ENCODE measurements at regions not wholly inside any gene's neighbourhood (a gene's known extent, or its start where the extent isn't known, plus 50 kb on each side); places are given as distances from the start of the nearest gene placed in this dataset.

- Histone ChIP-seq H3K56ac (replicated peaks; ENCODE audit: insufficient read length, low read depth, low read length) (no peak overlapping the region), H4K91ac (replicated peaks; ENCODE audit: insufficient read length, low read length) (no peak overlapping the region), H3K79me1 (ENCODE audit: low read depth, low read length) (no peaks in the 10 kb centered on the region), H4K5ac (ENCODE audit: insufficient read length, low read depth, low read length) (no peak overlapping the region), H2AFZ (ENCODE audit: low read length) (no peak overlapping the region), H2AK5ac (ENCODE audit: low read depth, low read length) (no peak overlapping the region), H3K9ac (replicated peaks in 1 of 4; ENCODE audit: extremely low read depth in 1 of 4, low read depth in 3 of 4, low read length in 3 of 4) (no peak overlapping the region), H2BK120ac (replicated peaks; ENCODE audit: low read depth, low read length) (no peak overlapping the region), H4K20me1 (replicated peaks in 1 of 2; ENCODE audit: control insufficient read depth in 1 of 2, insufficient read depth in 2 of 2, low read length in 2 of 2) (no peaks in the 10 kb centered on the region), H2BK20ac (ENCODE audit: low read length) (no peak overlapping the region), H3K79me2 (ENCODE audit: control insufficient read depth in 1 of 2, insufficient read depth in 2 of 2, low read length in 2 of 2) (no peaks in the 10 kb centered on the region), H3K23me2 (ENCODE audit: low read depth, low read length) (no peaks in the 10 kb centered on the region), H4K8ac (ENCODE audit: extremely low read depth, insufficient read depth, low read length) (no peak overlapping the region), H3K23ac (ENCODE audit: insufficient read length) (no peak overlapping the region), H3K27ac (ENCODE audit: low read depth, low read length) (no peak overlapping the region), H3K9me3 (ENCODE audit: insufficient read depth in 2 of 2, low read depth in 1 of 2, low read length in 1 of 2) (no peaks in the 10 kb centered on the region; a peak in 2 of 4 replicates), H3K14ac (ENCODE audit: insufficient read length) (no peak overlapping the region), H2BK15ac (ENCODE audit: low read length) (no peak overlapping the region), H2BK5ac (ENCODE audit: low read depth, low read length) (no peak overlapping the region), H3K4ac (replicated peaks; ENCODE audit: insufficient read length, low read depth, low read length) (no peak overlapping the region), H3K4me3 (ENCODE audit: extremely low read depth in 1 of 4, insufficient read depth in 2 of 4, low read depth in 3 of 4, low read length in 4 of 4) (no peak overlapping the region), H3K4me1 (replicated peaks in 1 of 4; ENCODE audit: control insufficient read depth in 3 of 4, insufficient read depth in 4 of 4, low read length in 3 of 4) (no peaks in the 10 kb centered on the region; a peak in 1 of 7 replicates), H3K4me2 (ENCODE audit: insufficient read depth in 1 of 2, low read depth in 2 of 2, low read length in 2 of 2) (no peak overlapping the region), H3K27me3 (replicated peaks in 1 of 4; ENCODE audit: control insufficient read depth in 3 of 4, extremely low read depth in 1 of 4, insufficient read depth in 3 of 4, low read length in 3 of 4) (no peaks in the 10 kb centered on the region), H3K36me3 (ENCODE audit: control insufficient read depth in 2 of 4, insufficient read depth in 4 of 4, low read length in 3 of 4) (no peaks in the 10 kb centered on the region), H3K18ac (ENCODE audit: extremely low read depth, low read length) (no peak overlapping the region), H2BK12ac (ENCODE audit: low read depth, low read length) (no peak overlapping the region)
- FAIRE-seq (no peak), DNase-seq (ENCODE audit: low read depth in 1 of 2, low spot score in 2 of 2) (no peak)
- 54% methylated on average over 2 of the region's 2 CpGs; no CpG with 5 or more reads in 1 of the 2 experiments for WGBS, 2 experiments (ENCODE audit: extremely low coverage in 1 of 2, insufficient coverage in 1 of 2, insufficient read length in 1 of 2, insufficient replicate concordance in 2 of 2, low coverage in 1 of 2, low lambda C conversion rate in 2 of 2, missing lambda C conversion rate in 1 of 2)
- POLR2A ChIA-PET (ENCODE audit: partially characterized antibody) = interaction anchor here (2.3 kb wide), 1 partner anchor 386 kb away, joined by 4 read pairs; the partner anchor contains the start of gene TLE4
- TF ChIP-seq JUND (IDR thresholded peaks at IDR 0.05; ENCODE audit: low read length) (no peak), KDM5A (IDR thresholded peaks at IDR 0.05; ENCODE audit: low read length) (no peak), TCF12 (IDR thresholded peaks at IDR 0.05; ENCODE audit: low read depth, low read length) (no peak), CBX8 (IDR thresholded peaks at IDR 0.05; ENCODE audit: borderline replicate concordance, low read depth, low read length) (no peak)
- CTCF ChIA-PET (ENCODE audit: partially characterized antibody) = interaction anchor here (1.2 to 1.3 kb wide), 2 partner anchors 8 to 49 kb away, joined by 3 read pairs; no protein-coding TSS in a partner anchor
These were observed 386.9 kb upstream of the TLE4 start for GRCh38 chr9:79184831-79185230.
